COR-L47 (cell line): ENCODE measurements at regions not wholly inside any gene's neighbourhood (a gene's known extent, or its start where the extent isn't known, plus 50 kb on each side); places are given as distances from the start of the nearest gene placed in this dataset.
"Not testable (repeated sequence)": the region's sequence is repeated elsewhere in the genome, so short reads cannot be mapped to it uniquely, and the experiment has no call there.

Source experiments
- DNase-seq: peaks from one replicate; lab custom pipeline; 2025; lab: John Stamatoyannopoulos, UW

DNA sequence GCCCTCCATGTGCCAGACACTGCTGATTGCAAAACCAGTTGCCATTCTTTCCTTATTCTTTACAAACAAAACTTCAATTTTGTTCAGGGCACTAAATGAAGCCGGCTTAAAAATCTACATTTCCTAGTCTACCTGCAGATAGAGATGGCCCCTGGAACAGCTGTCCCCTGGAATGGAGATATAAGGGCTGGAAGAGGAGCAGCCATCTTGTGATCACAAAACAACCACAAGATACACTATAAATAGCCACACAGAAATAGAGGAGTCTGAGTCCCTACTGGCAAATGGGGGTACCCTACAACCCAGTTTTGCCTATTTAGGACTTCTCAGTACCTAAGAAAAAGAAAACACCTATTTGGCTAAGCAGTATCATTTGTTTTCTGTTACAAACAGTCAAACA is 115.9 kb upstream of the BEND6 start:
- DNase-seq = no peak

DNA sequence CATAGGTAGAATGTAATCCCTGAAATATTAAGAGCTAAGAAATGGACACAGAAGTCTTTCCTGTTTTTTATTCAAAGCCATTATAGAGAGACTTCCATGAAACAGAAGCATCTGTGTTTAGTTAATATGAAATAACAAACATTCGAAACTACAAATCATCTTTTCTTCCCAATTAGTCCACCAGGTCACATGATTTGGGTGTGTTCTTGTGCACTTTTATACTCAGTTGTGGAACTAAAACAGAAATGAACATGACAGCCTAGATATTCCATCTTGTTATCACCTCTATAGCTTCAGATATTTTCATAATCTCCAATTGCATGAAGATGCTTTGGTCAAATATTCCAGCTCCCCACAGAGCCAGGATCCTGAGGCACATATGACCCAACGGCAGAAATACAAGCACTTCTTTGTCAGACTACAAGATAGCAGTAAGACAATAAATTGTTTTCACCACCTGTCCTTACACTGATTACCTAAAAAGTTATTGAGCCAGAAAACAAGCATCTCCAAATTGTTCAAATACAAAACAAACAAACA is 116.8 kb upstream of the BEND6 start:
- no peak for DNase-seq

DNA sequence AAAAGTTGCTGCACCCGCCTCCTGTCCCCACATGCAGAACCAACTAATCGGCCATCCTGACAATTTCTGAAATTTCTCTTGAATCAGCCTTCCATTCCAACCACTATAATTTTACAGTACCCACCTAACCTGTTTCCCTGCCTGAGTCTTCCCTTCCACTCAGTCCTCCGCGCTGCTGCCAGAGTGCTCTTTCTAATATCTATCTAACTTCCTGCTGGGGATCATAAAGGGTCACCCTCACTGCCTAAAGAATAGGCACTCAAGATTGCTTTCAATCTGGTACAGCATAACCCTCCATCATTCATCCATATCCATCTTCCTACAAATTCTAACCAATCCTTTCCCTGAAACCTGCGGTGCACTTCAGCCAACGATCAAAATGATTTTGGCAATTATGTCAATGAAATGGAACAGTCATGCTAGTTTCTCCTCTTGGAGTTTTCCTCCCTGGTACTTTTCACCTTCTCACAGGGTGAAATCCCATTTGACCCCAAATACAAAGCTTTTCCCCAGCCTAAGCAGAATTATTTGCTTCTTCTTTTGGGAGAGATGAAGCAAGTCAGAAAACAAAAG is 117.5 kb upstream of the BEND6 start:
- no peak for DNase-seq

DNA sequence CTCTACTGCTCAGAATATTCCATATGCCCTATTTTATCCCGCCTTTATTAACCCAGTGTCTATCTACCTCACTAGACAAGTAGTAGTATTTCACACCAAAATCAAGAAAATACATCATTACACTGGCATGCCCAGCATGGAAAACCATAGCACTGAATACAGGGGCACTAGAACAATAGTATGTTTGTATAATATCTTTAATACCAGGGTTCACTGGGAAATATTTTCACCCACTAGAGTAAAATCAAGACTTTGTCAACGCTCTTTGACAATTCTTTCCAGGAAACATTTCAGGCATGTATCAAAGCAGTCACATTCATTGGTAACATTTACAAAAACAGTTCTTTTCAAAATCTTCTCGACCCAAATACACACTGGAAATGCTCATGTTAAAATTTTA is 119.3 kb upstream of the BEND6 start:
- DNase-seq = no peak

DNA sequence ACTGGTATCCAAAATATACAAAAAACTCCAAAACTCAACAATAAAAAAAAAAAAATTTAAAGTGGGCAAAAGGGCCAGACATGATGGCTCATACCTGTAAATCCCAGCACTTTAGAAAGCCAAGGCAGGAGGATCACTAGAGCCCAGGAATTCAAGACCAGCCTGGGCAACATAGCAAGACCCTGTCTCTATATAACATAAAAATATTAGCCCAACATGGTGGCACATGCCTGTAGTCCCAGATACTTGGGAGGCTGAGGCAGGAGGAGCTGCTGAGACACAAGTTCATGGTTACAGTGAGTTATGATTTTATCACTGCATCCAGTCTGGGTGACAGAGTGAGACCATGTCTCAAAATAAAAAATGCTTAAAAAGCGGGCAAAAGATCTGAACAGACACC is 121.0 kb upstream of the BEND6 start:
- no peak for DNase-seq

DNA sequence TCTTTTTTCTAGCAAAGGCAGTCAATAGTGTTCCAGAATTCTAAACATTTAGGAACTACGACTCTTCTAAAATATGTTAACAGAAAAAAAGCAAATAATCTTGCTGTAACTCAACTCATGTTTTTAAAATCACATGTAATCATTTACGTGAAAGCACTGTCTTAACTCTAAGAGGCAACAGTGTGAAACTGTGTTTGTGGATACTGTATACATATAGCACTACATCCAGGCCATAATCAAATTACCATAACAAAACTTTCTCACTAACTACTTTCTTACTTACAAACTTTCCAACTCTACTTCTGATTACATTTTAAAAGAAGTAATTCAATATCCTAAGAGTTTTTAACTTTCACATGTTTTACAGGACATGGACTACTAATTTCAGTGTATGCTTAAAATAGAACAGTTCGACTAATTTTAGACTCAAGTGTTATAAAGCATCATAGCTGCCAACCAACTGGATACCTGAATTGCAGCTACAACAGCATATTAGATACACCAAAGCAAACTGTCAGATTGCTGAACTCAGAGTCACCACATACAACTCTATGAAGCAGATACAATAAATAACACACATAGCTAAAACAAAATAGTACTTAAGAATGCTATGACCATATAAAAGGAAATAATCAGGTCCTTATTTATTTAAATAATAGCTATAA is 121.6 kb upstream of the BEND6 start:
- no peak for DNase-seq

DNA sequence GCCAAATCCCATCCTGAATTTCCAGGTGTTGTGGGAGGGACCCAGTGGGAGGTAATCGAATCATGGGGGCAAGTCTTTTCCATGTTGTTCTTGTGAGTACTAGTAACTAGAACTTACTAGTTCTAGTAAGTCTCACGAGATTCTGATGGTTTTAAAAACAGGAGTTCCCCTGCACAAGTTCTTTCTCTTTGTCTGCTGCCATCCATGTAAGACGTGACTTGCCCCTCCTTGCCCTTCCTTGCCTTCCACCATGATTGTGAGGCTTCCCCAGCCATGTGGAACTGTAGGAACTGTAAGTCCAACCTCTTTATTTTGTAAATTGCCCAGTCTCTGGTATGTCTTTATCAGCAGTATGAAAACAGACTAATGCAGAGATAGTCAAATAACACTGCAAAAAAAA is 122.7 kb upstream of the BEND6 start:
- DNase-seq = no peak

DNA sequence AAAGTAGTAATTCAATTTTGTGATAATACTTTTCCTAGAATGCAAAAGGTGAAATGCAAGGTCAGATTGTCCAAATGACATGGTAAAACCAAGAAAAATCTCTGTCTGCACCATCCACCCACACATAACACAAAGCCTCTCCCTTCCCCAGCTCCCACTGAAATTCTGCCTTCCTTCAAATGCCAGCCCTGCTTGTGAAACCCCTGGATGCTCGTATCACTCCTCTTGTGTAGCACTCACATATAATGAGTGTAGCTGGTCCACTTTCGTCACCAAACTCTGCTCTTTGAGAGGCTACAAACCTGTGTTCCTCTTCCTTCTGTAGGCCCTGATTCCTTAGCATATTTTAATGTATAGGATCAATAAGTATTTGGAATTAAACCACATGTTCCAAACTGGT is 123.6 kb upstream of the BEND6 start:
- no peak for DNase-seq

DNA sequence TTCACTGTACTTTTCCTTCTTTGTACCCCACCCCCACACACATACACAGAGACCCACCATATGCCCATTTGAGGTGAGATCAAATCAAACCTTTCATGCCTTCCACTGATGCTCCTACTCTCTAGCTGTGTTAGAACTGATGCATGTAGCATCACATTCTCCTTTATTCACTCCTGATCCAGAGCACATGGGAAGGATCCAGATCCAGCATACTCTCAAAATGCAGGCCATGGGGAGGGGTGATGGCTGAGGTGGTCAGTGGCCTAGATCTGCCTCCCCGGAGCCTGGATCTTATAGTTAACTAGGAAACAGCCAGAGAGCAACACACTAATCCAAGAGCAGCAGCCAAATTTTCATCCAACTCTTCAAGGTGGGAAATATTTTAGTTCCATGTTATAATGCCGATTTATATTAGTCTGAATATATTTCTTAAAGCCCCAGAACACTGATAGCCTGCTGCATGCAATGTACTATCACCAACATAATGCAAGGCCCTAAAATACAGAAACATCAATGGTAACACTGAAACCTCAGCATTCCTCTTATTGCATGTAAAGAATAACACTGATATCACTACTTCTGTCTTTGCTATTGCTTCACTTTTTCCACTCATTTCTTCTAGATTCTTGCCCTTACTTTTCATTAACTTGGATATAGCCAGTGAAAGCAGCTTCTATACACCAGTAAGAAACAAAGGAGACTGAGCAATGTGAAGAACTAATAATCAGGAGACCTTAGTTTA is 126.8 kb upstream of the BEND6 start:
- no peak for DNase-seq

DNA sequence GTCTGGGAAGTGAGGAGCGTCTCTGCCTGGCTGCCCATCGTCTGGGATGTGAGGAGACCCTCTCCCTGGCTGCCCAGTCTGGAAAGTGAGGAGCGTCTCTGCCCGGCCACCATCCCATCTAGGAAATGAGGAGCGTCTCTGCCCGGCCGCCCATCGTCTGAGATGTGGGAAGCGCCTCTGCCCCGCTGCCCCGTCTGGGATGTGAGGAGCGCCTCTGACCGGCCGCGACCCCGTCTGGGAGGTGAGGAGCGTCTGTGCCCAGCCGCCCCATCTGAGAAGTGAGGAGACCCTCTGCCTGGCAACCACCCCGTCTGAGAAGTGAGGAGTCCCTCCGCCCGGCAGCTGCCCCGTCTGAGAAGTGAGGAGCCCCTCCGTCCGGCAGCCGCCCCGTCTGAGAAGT is 130.5 kb upstream of the BEND6 start:
- DNase-seq = not testable (repeated sequence)

DNA sequence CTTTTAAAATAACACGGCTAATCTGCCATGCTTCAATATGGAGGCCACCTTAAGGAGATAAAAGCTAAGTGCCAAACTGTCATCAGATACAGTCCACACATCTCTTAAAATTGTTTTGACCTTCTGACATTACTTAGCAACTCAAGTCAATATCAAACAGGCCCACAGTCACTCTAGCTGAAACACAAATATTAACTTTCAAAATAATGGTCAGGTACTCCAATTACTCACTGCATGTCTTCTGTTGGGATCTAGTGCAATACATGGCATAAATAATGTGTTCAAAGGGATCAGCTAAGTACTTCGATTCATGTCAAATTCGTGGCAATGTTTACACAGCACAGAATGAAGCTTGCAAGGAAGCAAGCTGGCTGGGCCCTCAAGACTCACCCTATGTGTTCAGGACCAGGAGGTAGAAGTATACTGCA is 133.9 kb upstream of the BEND6 start:
- no peak for DNase-seq

DNA sequence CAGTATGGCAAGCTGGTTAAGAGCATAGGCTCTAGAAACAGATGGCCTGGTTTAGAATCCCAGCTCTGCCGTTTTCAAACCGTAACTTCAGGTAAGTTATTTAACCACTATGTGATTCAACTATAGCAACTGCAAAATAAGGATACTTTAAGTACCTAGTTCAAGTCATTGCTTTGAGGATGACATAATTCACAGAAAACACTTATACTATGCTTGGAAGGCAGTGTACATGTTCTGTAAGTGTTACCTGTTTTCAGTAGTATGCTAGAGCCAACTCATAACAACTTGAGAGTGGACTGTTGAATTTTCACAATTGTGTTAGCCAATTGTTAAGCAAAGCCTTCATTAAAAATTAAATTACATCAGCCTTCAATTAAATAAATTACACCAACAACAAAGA is 134.8 kb upstream of the BEND6 start:
- no peak for DNase-seq

DNA sequence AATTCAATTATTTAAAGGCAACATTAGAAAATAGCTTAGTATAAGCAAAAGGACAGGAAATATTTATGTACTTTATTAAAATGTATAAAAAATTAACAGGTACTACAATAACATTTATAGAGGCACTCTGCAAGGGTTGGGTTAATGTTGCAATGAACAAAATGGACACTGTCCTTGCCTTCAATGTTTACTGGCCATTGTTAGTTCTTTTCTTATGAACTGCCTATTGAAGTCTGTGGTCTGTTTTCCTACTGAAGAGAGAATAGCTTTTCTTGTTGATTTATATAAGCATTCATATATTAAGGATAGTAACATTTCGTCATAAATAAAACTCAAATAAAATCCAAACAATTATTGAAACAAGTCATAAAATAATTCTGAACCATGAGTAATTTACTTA is 135.3 kb upstream of the BEND6 start:
- no peak for DNase-seq

DNA sequence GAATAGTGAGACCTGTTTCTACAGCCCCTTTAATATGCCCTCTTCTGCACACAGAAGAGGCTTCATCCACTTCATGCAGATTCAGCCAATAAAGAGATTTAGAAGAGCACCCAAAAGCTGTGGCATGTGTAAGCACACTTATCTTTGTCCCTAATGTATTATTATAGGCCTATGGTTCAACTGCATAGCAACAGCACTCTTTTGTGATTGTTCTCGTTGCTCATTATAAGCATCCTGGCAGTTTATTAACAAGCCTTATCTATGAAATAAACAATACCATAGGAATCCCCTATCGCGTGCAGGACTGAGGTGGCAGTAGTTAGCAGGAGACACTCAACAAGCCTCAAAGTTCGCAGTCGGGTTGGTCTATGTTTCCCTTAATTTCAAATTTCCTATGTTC is 138.5 kb upstream of the BEND6 start:
- DNase-seq = no peak

DNA sequence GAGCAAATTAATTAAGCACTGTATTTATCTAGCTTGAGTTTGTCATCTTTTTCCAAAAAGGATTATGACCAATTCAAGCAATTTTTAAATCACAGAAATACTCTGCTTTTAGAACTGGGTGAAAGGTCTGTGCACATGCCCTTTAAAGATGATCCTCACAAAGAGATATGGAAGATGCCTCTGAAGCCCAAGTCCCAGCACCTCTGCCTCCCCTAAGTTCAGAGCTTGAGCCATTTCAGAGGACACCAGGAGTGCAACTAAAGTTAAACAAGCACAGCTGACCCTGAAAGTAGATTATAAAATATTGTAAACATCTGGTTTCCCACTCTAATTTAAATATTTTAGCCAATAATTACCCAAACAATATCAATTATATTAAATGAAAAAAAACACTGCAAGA is 139.5 kb upstream of the BEND6 start:
- no peak for DNase-seq

DNA sequence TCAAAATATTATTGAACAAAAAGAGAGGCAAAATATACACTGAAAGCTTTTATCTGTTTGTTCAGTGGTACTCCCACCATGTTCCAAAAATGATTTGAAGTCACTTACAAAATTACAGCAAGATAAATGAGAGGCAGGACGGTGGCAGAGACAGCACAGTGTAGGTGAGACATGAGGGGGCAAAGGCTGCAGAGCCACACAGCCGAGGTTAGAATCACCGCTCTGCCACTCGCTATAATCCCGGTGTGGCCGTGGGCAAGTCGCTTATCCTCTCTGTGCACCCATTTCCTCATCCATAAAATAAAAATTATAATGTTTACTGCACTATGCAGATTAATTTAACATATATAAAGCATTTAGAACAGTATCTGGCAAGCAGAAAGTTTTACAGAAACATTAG is 140.1 kb upstream of the BEND6 start:
- no peak for DNase-seq

DNA sequence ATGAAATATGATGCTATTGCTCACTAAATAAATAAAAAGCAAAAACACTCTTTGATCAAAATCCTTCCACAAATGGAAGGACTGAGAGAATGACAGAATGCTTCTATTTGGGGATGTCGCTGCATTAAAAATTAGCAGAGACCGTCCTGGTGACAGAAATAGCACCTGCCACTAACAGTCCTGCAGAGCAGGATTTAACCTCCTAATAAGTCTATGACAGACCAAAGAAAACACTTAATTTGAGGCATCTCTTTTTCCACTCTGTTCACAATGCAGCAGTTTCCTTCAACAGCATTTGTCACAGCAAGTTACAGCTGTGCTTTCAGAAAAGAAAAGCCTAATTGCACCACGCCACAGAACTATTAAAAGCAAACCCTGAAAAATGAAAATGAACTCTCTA is 140.6 kb upstream of the BEND6 start:
- DNase-seq = no peak

DNA sequence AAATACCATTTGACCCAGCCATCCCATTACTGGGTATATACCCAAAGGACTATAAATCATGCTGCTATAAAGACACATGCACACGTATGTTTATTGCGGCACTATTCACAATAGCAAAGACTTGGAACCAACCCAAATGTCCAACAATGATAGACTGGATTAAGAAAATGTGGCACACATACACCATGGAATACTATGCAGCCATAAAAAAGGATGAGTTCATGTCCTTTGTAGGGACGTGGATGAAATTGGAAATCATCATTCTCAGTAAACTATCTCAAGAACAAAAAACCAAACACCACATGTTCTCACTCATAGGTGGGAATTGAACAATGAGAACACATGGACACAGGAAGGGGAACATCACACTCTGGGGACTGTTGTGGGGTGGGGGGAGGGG is 142.1 kb upstream of the BEND6 start:
- not testable (repeated sequence) for DNase-seq

DNA sequence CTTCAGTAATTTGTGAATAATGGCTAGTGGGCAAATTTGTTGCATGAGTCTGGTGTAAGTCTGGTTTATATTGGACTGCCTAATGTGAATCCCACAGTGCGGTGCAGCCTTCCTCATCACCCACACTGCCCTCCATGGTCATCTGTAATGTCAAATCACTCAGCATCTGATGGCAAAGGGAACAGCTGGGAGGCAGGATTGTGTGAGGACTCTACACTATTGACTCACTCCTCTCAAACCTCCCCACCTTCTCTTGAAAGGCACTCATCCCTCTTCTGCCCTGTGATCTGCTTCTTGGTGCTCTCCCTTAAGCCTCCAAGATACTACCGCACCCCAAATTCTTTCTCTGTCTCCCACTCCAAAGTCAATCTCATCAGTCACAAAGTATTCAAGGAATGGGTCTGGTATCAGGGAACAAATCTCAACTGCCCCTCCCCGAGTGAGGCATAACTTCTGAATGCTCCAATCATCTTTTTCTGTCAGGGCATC is 146.0 kb upstream of the BEND6 start:
- no peak for DNase-seq

DNA sequence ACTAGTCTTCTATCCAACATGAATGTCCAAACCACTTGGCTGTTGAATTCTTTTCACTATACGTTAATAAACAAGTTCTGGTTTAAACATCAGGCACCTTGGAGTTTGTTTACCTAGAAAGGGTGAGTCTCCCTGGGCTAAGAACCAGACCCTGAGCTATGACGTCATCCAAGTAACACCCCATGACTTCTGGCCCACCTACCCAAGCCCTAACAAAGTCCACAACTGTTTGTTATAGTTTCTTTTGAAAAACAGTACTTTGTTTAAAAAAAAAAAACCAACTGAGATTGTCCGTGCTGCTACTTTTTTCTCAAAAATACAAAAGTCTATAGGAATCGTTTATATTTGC is 146.9 kb upstream of the BEND6 start:
- no peak for DNase-seq

DNA sequence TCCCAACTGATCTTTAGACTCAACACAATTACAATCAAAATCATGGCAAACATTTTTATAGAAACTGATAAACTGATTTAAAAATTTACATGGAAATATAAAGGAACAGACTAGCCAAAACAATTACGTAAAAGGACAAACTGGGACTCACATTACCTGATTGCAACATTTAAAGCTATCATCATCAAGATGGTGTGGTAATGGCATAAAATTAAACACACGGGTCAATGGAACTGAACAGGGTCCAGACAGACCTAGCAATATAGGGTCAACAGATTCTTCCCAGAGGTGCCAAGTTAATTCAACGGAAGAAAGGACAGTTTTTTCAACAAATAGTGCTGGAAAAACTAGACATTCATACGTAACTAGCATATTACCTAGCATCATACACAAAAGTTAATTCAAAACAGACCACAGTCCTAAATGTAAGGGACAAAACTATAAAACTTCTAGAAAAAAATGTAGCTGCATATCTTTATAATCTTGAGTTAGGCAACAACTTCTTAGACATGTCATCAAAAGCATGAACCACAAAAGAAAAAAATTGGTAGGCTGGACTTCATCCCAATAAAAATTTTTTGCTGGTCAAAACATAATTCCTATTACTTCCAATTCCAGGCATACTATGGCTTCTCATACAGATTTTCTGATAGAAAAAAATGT is 147.4 kb upstream of the BEND6 start:
- DNase-seq = no peak

DNA sequence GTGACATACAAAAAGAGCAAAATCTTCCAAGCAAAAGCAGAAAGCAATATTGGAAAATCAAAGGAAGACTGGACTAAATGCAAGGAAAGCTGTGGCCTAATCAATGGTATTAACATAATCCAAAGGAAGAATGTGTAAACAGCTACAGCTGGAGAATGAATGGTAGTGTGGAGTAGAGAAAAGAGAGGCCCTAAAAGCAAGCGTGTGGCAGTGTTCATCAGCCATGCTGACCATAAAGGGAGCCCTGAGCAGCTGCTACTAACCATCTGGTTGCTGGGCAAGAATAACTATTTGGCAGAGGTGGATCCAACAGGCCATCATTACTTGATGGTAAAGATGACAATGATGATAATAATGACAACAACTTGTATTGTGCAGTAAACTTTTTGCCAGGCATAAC is 148.5 kb upstream of the BEND6 start:
- no peak for DNase-seq

DNA sequence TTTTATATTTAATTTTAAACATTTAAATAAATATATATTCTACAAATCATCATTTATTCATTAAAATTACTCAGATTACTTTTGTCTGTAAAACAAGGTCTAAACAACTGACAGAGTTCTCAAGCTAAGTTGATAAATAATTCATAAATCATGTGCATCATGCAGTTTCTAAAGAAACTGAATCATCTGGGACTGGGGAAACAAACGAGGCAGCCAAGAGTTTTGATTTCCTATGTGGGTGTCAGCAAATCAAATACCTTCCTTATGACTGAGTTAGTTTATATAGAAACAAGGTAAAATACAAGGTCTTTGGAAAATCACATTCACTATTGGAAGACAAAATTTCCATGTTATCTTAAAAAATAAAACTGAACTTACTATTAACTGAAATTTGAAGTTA is 149.9 kb upstream of the BEND6 start:
- DNase-seq = no peak
